SK-N-SH (cell line): ENCODE measurements at regions not wholly inside any gene's neighbourhood (a gene's known extent, or its start where the extent isn't known, plus 50 kb on each side); places are given as distances from the start of the nearest gene placed in this dataset.
A peak's percentile ranks its signal among the peaks of the same experiment; 100 is the strongest.

Experiments used
- CTCF ChIA-PET: fragments of 300-600, 350-600 bp; formaldehyde crosslinking; extraction: SDS; loops from one replicate; lab custom pipeline; 2021; lab: Yijun Ruan, JAX
- POLR2A ChIA-PET: fragments of 350-600 bp; sonication (Branson Sonifier 250); formaldehyde crosslinking; extraction: SDS; loops from one replicate; lab custom pipeline; 2020; ENCODE audit warnings: antibody characterized with exemption, inconsistent platforms; lab: Yijun Ruan, JAX
- DNase-seq: peaks from one replicate; pipeline ENCODE4 v3.0.0; 2012
- H2AFZ ChIP-seq: fragments of 200-600 bp; sonication (generic); 2 replicates; pipeline ENCODE4 v1.8.1; 2016; ENCODE audit warnings: antibody characterized with exemption, mild to moderate bottlenecking, low read depth
- H3F3A ChIP-seq: fragments of 200-600 bp; sonication (generic); replicated peaks from 2 replicates; pipeline ENCODE3; 2016; ENCODE audit warnings: antibody characterized with exemption, mild to moderate bottlenecking; ENCODE audit not compliant: insufficient read depth
- H3K27ac ChIP-seq, 2 experiments: fragments of 200-500 bp in 1 of 2; fragments of 200-600 bp in 1 of 2; sonication (Bioruptor generic) in 1 of 2; sonication (generic), shearing (Covaris generic) in 1 of 2; 2 replicates each; pipeline versions ENCODE4 v1.5.1 to v1.6.1; 2014 to 2016; ENCODE audit warnings: low read depth in 2 of 2, inconsistent platforms in 1 of 2, low read length in 1 of 2, mild to moderate bottlenecking in 1 of 2, mixed read lengths in 1 of 2
- H3K27me3 ChIP-seq: fragments of 200-600 bp; sonication (generic), shearing (Covaris generic); 2 replicates; pipeline ENCODE4 v1.6.1; 2016; ENCODE audit warnings: mixed run types; ENCODE audit not compliant: insufficient read depth
- H3K36me3 ChIP-seq, 2 experiments: fragments of 200-500 bp in 1 of 2; fragments of 200-600 bp in 1 of 2; sonication (Bioruptor generic) in 1 of 2; sonication (generic) in 1 of 2; replicated peaks in 1 of 2; 2 replicates each; pipeline versions ENCODE3 to v1.5.1; 2014 to 2016; ENCODE audit warnings: low read length in 1 of 2, mild to moderate bottlenecking in 1 of 2; ENCODE audit not compliant: insufficient read depth in 2 of 2, control insufficient read depth in 1 of 2
- H3K4me1 ChIP-seq, 2 experiments: fragments of 200-500 bp in 1 of 2; fragments of 200-600 bp in 1 of 2; sonication (Bioruptor generic) in 1 of 2; sonication (generic), shearing (Covaris generic) in 1 of 2; 2 replicates each; pipeline versions ENCODE4 v1.5.1 to v1.6.1; 2014 to 2016; ENCODE audit warnings: low read depth in 1 of 2, low read length in 1 of 2, mixed run types in 1 of 2; ENCODE audit not compliant: insufficient read depth in 2 of 2, control insufficient read depth in 1 of 2
- H3K4me2 ChIP-seq: fragments of 200-600 bp; sonication (generic), shearing (Covaris generic); 2 replicates; pipeline ENCODE4 v1.6.1; 2017; ENCODE audit warnings: mixed run types
- H3K4me3 ChIP-seq, 2 experiments: fragments of 200-500 bp in 1 of 2; fragments of 200-600 bp in 1 of 2; sonication (Bioruptor generic) in 1 of 2; sonication (generic), shearing (Covaris generic) in 1 of 2; 2 replicates each; pipeline versions ENCODE4 v1.5.1 to v1.8.1; 2014 to 2016; ENCODE audit warnings: low read depth in 2 of 2, inconsistent platforms in 1 of 2, low read length in 1 of 2, mild to moderate bottlenecking in 1 of 2, mixed read lengths in 1 of 2, moderate library complexity in 1 of 2
- H3K79me2 ChIP-seq: fragments of 200-600 bp; sonication (generic); 2 replicates; pipeline ENCODE4 v1.8.1; 2017; ENCODE audit warnings: mild to moderate bottlenecking; ENCODE audit not compliant: insufficient read depth
- H3K9ac ChIP-seq: fragments of 200-600 bp; sonication (generic); 2 replicates; pipeline ENCODE4 v1.6.1; 2017; ENCODE audit warnings: mixed run types
- H3K9me2 ChIP-seq: fragments of 200-600 bp; sonication (generic); 2 replicates; pipeline ENCODE4 v1.6.1; 2017; ENCODE audit warnings: mixed run types
- H3K9me3 ChIP-seq: fragments of 200-600 bp; sonication (generic); 2 replicates; pipeline ENCODE4 v1.6.1; 2017; ENCODE audit warnings: mixed run types, mild to moderate bottlenecking, moderate library complexity
- H4K20me1 ChIP-seq: fragments of 200-600 bp; sonication (generic); 2 replicates; pipeline ENCODE4 v1.6.1; 2017; ENCODE audit warnings: mild to moderate bottlenecking, mixed run types; ENCODE audit not compliant: insufficient read depth
- CHD2 ChIP-seq: fragments of 150-350 bp; IDR thresholded peaks from 2 replicates; pipeline ENCODE4 v1.6.1; 2018; ENCODE audit warnings: low read length; ENCODE audit not compliant: partially characterized antibody
- ELF1 ChIP-seq: IDR thresholded peaks from 2 replicates; pipeline ENCODE4 v1.4.0; 2012
- EZH2phosphoT487 ChIP-seq: fragments of 200-600 bp; sonication (generic); IDR thresholded peaks from 2 replicates; pipeline ENCODE4 v1.6.1; 2017; ENCODE audit warnings: low read depth, mixed run types, mild to moderate bottlenecking, antibody characterized with exemption, moderate library complexity, borderline replicate concordance
- FOSL2 ChIP-seq: IDR thresholded peaks from 2 replicates; pipeline ENCODE4 v1.4.0; 2012; ENCODE audit warnings: low read depth, mild to moderate bottlenecking, moderate library complexity, borderline replicate concordance
- FOXJ3 ChIP-seq: sonication (generic); formaldehyde crosslinking; IDR thresholded peaks from 2 replicates; pipeline ENCODE4 v1.5.1; 2020; ENCODE audit warnings: mild to moderate bottlenecking, missing genetic modification reagents
- GABPA ChIP-seq: IDR thresholded peaks from 2 replicates; pipeline ENCODE4 v1.4.0; 2012; ENCODE audit warnings: low read depth, mild to moderate bottlenecking
- IRF3 ChIP-seq: fragments of 150-350 bp; IDR thresholded peaks from 2 replicates; pipeline ENCODE4 v1.6.1; 2016; ENCODE audit warnings: mild to moderate bottlenecking, low read depth, low read length
- JUND ChIP-seq: IDR thresholded peaks from 2 replicates; pipeline ENCODE4 v1.4.0; 2012
- MAX ChIP-seq: IDR thresholded peaks from 2 replicates; pipeline ENCODE4 v1.4.0; 2012; ENCODE audit warnings: low read depth
- NFIC ChIP-seq: IDR thresholded peaks from 2 replicates; pipeline ENCODE4 v1.4.0; 2012; ENCODE audit warnings: borderline replicate concordance
- PBX3 ChIP-seq: IDR thresholded peaks from 2 replicates; pipeline ENCODE4; 2012
- RAD21 ChIP-seq: IDR thresholded peaks from 2 replicates; pipeline ENCODE4 v1.6.1; 2012; ENCODE audit warnings: mild to moderate bottlenecking, low read length
- RCOR1 ChIP-seq: fragments of 150-350 bp; IDR thresholded peaks from 2 replicates; pipeline ENCODE4 v1.6.1; 2017; ENCODE audit warnings: antibody characterized with exemption, low read length
- RFX5 ChIP-seq: IDR thresholded peaks from 2 replicates; pipeline ENCODE4 v1.6.1; 2012; ENCODE audit warnings: mild to moderate bottlenecking, improper control_type of control experiment, low read length
- RXRA ChIP-seq: IDR thresholded peaks from 2 replicates; pipeline ENCODE4 v1.4.0; 2012; ENCODE audit warnings: low read depth, mild to moderate bottlenecking, borderline replicate concordance
- TCF12 ChIP-seq: IDR thresholded peaks from 2 replicates; pipeline ENCODE4 v1.4.0; 2012
- TEAD4 ChIP-seq: IDR thresholded peaks from 2 replicates; pipeline ENCODE4 v1.4.0; 2012; ENCODE audit warnings: mild to moderate bottlenecking, borderline replicate concordance; ENCODE audit not compliant: insufficient read depth
- YY1 ChIP-seq: IDR thresholded peaks from 2 replicates; pipeline ENCODE4 v1.4.0; 2012; ENCODE audit warnings: low read depth, mild to moderate bottlenecking
- WGBS: methylation state at CpG from one replicate; pipeline ENCODE4 v1.1.6; 2017; ENCODE audit warnings: low lambda C conversion rate; 5-methylcytosine and 5-hydroxymethylcytosine counted together
- TF ChIP-seq, protein P1 (sequence below): IDR thresholded peaks from 2 replicates; pipeline ENCODE4 v1.4.0; 2012; ENCODE audit warnings: low read depth, borderline replicate concordance
- TF ChIP-seq, protein P2 (sequence below): IDR thresholded peaks from 2 replicates; pipeline ENCODE4 v1.6.1; 2012; ENCODE audit warnings: mild to moderate bottlenecking, low read depth, low read length, moderate library complexity

DNA sequence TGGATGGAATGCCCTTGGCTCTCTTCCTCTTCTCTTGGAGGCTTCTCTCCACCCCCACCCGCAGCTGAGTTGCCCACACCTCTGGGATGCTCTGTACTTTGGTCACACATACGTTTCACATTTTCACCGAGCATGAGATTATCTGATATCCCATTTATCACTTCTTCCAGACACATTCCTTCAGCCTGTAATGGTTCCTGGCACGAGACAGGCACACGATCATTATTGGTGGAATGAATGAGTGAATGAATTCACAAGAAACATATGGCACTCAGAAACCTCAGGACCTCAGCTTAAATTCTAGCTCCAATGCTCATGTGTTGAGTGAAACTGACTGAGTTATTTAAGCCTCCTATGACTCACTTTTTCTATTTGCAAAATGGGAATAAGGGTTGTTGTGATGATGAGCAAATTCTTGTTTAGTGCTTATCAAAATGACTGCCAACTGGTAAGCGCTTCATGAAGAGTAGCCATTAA is 242.7 kb upstream of the JUN start (continued):
- TF ChIP-seq PBX3 = peak; percentile 84
- no peak for TF ChIP-seq RAD21

- H3K27me3 ChIP-seq = no peaks in the 10 kb centered on the region
- H3F3A ChIP-seq = peaks cover 42% of the 10 kb centered on the region
- no peak overlapping the region for H2AFZ ChIP-seq
- H3K4me2 ChIP-seq = peak overlapping the region; percentile 54; the same call in 1 of the 2 replicates
- H3K36me3 ChIP-seq = no peaks in the 10 kb centered on the region
- TF ChIP-seq RAD21 (no peak), FOSL2 (no peak), TCF12 (no peak)
- peaks cover 0 to 42% of the 10 kb centered on the region in 2 experiments; a peak in 3 of 4 replicates for H3K4me1 ChIP-seq
- CTCF ChIA-PET = no interaction called here
- WGBS = 61% methylated on average over 2 of the region's 2 CpGs
- H3K9me2 ChIP-seq = no peaks in the 10 kb centered on the region
- no peak for DNase-seq
- no peaks in the 10 kb centered on the region for H4K20me1 ChIP-seq
- H3K4me3 ChIP-seq = no peak overlapping the region
- peaks cover 19% of the 10 kb centered on the region for H3K79me2 ChIP-seq
- no peaks in the 10 kb centered on the region for H3K9me3 ChIP-seq
- peak overlapping the region; percentile 64 to 99; a peak in 3 of 4 replicates for H3K27ac ChIP-seq
- POLR2A ChIA-PET = no interaction called here
- peak overlapping the region; percentile 37; the same call in 1 of the 2 replicates for H3K9ac ChIP-seq
Measured at GRCh38 chr1:59027177-59027576, 243.3 kb upstream of the JUN start.

GRCh38 chr1:59028048-59028447 is 244.2 kb upstream of the JUN start:
- ChIA-PET POLR2A (no interaction called here), CTCF (no interaction called here)
- H2AFZ ChIP-seq = no peak overlapping the region
- WGBS = 98% methylated on average over 3 of the region's 3 CpGs
- no peak for DNase-seq
- TF ChIP-seq TCF12 = no peak
- TF ChIP-seq, protein P1, sequence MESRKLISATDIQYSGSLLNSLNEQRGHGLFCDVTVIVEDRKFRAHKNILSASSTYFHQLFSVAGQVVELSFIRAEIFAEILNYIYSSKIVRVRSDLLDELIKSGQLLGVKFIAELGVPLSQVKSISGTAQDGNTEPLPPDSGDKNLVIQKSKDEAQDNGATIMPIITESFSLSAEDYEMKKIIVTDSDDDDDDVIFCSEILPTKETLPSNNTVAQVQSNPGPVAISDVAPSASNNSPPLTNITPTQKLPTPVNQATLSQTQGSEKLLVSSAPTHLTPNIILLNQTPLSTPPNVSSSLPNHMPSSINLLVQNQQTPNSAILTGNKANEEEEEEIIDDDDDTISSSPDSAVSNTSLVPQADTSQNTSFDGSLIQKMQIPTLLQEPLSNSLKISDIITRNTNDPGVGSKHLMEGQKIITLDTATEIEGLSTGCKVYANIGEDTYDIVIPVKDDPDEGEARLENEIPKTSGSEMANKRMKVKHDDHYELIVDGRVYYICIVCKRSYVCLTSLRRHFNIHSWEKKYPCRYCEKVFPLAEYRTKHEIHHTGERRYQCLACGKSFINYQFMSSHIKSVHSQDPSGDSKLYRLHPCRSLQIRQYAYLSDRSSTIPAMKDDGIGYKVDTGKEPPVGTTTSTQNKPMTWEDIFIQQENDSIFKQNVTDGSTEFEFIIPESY = no peak
- TF ChIP-seq YY1 = no peak
- no peak for TF ChIP-seq CHD2
- TF ChIP-seq IRF3 = no peak
- no peak for TF ChIP-seq GABPA
- TF ChIP-seq JUND = no peak
- no peak for TF ChIP-seq RCOR1
- TF ChIP-seq NFIC = no peak
- no peak for TF ChIP-seq TEAD4
- no peak for TF ChIP-seq FOXJ3 (CRISPR knock-in tag)
- TF ChIP-seq, protein P2, sequence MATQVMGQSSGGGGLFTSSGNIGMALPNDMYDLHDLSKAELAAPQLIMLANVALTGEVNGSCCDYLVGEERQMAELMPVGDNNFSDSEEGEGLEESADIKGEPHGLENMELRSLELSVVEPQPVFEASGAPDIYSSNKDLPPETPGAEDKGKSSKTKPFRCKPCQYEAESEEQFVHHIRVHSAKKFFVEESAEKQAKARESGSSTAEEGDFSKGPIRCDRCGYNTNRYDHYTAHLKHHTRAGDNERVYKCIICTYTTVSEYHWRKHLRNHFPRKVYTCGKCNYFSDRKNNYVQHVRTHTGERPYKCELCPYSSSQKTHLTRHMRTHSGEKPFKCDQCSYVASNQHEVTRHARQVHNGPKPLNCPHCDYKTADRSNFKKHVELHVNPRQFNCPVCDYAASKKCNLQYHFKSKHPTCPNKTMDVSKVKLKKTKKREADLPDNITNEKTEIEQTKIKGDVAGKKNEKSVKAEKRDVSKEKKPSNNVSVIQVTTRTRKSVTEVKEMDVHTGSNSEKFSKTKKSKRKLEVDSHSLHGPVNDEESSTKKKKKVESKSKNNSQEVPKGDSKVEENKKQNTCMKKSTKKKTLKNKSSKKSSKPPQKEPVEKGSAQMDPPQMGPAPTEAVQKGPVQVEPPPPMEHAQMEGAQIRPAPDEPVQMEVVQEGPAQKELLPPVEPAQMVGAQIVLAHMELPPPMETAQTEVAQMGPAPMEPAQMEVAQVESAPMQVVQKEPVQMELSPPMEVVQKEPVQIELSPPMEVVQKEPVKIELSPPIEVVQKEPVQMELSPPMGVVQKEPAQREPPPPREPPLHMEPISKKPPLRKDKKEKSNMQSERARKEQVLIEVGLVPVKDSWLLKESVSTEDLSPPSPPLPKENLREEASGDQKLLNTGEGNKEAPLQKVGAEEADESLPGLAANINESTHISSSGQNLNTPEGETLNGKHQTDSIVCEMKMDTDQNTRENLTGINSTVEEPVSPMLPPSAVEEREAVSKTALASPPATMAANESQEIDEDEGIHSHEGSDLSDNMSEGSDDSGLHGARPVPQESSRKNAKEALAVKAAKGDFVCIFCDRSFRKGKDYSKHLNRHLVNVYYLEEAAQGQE = no peak
- TF ChIP-seq ELF1 = no peak
- no peak for TF ChIP-seq MAX
- TF ChIP-seq EZH2phosphoT487 = no peak
- TF ChIP-seq RFX5 = no peak
- no peak for TF ChIP-seq RXRA
- TF ChIP-seq, all 33 proteins: peak for 0
- peaks cover 16% of the 10 kb centered on the region; the same call in 1 of the 2 replicates for H3K79me2 ChIP-seq
- peaks cover 42% of the 10 kb centered on the region for H3F3A ChIP-seq
- H3K4me3 ChIP-seq = no peak overlapping the region
- peak overlapping the region in 1 of 2 experiments; percentile 99; a peak in 1 of 4 replicates for H3K27ac ChIP-seq
- no peaks in the 10 kb centered on the region for H3K9me3 ChIP-seq
- H3K4me2 ChIP-seq = peak overlapping the region; percentile 54; the same call in 1 of the 2 replicates
- H3K36me3 ChIP-seq = no peaks in the 10 kb centered on the region
- H3K9ac ChIP-seq = no peak overlapping the region
- no peaks in the 10 kb centered on the region for H3K9me2 ChIP-seq
- no peaks in the 10 kb centered on the region for H4K20me1 ChIP-seq
- H3K4me1 ChIP-seq = peaks cover 0 to 41% of the 10 kb centered on the region in 2 experiments; a peak in 3 of 4 replicates
- no peaks in the 10 kb centered on the region for H3K27me3 ChIP-seq
